OCI-LY3 (cell line): ENCODE measurements at regions not wholly inside any gene's neighbourhood (a gene's known extent, or its start where the extent isn't known, plus 50 kb on each side); places are given as distances from the start of the nearest gene placed in this dataset.

Source experiments
- EZH2phosphoT487 ChIP-seq: fragments of 200-600 bp; shearing (Covaris generic); IDR thresholded peaks from 2 replicates; pipeline ENCODE4 v1.6.1; 2018; ENCODE audit warnings: antibody characterized with exemption, mixed run types, low read depth
- TF ChIP-seq, protein P1 (sequence below): fragments of 200-600, 300-600 bp; sonication (generic); IDR thresholded peaks from 2 replicates; pipeline ENCODE4 v1.5.1; 2014; ENCODE audit warnings: antibody characterized with exemption, low read length, low read depth

DNA sequence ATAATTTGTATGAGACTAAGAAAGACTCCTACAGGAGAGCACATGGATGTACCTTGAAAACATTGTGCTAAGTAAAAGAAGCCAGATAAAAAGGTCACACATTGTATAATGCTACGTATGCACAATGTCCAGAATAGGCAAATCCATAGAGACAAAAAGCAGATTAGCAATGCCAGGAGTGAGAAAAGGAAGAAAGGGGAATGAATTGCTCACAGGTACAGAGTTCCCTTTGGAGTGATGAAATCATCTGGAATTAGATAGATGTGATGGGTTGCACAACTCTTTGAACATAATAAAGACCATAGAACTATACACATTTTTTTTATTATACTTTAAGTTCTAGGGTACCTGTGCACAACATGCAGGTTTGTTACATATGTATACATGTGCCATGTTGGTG lies 1218.9 kb upstream of the TMEM132C start:
- TF ChIP-seq, protein P1, sequence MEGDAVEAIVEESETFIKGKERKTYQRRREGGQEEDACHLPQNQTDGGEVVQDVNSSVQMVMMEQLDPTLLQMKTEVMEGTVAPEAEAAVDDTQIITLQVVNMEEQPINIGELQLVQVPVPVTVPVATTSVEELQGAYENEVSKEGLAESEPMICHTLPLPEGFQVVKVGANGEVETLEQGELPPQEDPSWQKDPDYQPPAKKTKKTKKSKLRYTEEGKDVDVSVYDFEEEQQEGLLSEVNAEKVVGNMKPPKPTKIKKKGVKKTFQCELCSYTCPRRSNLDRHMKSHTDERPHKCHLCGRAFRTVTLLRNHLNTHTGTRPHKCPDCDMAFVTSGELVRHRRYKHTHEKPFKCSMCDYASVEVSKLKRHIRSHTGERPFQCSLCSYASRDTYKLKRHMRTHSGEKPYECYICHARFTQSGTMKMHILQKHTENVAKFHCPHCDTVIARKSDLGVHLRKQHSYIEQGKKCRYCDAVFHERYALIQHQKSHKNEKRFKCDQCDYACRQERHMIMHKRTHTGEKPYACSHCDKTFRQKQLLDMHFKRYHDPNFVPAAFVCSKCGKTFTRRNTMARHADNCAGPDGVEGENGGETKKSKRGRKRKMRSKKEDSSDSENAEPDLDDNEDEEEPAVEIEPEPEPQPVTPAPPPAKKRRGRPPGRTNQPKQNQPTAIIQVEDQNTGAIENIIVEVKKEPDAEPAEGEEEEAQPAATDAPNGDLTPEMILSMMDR = no peak
- TF ChIP-seq EZH2phosphoT487 = no peak
